Central memory CD8-positive, alpha-beta T cell (primary cell): ENCODE measurements at regions not wholly inside any gene's neighbourhood (a gene's known extent, or its start where the extent isn't known, plus 50 kb on each side); places are given as distances from the start of the nearest gene placed in this dataset.

ENCODE experiments used
- ATAC-seq: fragments of 150-1000 bp; cut with Tn5 transposase; replicated peaks from 2 replicates; pipeline ENCODE4 v1.10.0; 2022; ENCODE audit warnings: mild to moderate bottlenecking, moderate FRiP score, moderate number of reproducible peaks; ENCODE audit not compliant: poor library complexity, severe bottlenecking; ENCODE audit errors: extremely low read depth
- DNase-seq, 2 donors: peaks; one replicate each; pipeline ENCODE4 v3.0.0; 2021; ENCODE audit warnings: low spot score in 2 of 2
- H3K27ac Mint-ChIP-seq: one replicate; pipeline ENCODE4 v1.8.0; 2022; ENCODE audit warnings: low read depth, mild to moderate bottlenecking, moderate library complexity, mixed read lengths
- H3K27me3 Mint-ChIP-seq: one replicate; pipeline ENCODE4 v1.8.0; 2022; ENCODE audit warnings: mixed read lengths
- H3K36me3 Mint-ChIP-seq: one replicate; pipeline ENCODE4 v1.8.0; 2022; ENCODE audit warnings: mild to moderate bottlenecking, moderate library complexity, mixed read lengths; ENCODE audit not compliant: insufficient read depth
- H3K4me1 Mint-ChIP-seq: one replicate; pipeline ENCODE4 v1.8.0; 2022; ENCODE audit warnings: mixed read lengths
- H3K4me3 Mint-ChIP-seq: one replicate; pipeline ENCODE4 v1.8.0; 2022; ENCODE audit warnings: mild to moderate bottlenecking, moderate library complexity, mixed read lengths
- H3K9me3 Mint-ChIP-seq: one replicate; pipeline ENCODE4 v1.8.0; 2022; ENCODE audit warnings: mixed read lengths

DNA sequence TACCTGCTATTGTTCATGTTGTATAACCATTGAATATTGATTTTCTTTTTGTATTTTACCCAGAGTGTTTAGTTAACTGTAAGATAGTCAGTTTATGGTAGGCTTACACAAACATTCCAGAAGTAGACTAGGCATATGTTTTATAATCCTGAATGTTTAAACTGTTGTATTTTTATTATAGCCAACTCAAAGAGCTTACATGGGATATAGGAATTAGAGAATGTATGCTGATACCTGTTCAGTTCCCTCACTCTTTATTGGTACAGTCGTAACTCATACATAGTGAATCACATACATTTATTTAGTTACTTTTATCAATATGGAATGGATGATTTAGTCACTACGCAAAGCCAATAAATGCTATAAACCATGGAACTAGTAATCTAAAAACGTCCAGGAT, 657.9 kb downstream of the SLITRK5 start:
- ATAC-seq (no peak), DNase-seq (no peak)
- Mint-ChIP-seq H3K36me3 (no peaks in the 10 kb centered on the region), H3K4me3 (no peak overlapping the region), H3K27ac (no peak overlapping the region), H3K27me3 (no peaks in the 10 kb centered on the region), H3K4me1 (no peaks in the 10 kb centered on the region), H3K9me3 (peaks cover 5% of the 10 kb centered on the region)

DNA sequence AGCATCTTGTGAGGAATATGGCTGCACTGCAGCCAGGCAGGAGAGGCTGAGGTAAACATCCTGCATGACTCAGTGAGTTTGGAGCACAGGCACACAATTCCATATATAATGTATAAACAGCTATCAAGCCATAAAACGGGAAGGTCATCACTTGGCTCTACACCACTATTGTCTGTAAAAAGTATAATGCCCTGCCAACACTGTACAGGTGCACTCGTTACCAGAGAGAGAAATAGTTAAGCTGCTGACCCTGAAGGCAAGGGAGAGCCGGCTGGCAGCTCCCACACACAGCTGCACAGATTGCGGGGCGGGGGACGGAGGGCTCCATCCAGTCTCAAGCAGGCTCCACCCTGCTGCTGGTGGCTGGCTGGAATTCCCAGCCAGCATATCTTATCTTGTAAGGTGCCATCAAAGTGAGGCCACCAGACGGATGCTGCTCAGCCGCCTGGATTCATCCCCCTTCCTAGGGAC, 668.1 kb downstream of the SLITRK5 start:
- no peak for ATAC-seq
- no peaks in the 10 kb centered on the region for H3K4me1 Mint-ChIP-seq
- peaks cover 7% of the 10 kb centered on the region for H3K9me3 Mint-ChIP-seq
- no peak overlapping the region for H3K27ac Mint-ChIP-seq
- no peaks in the 10 kb centered on the region for H3K36me3 Mint-ChIP-seq
- no peak overlapping the region for H3K4me3 Mint-ChIP-seq
- no peak for DNase-seq
- no peaks in the 10 kb centered on the region for H3K27me3 Mint-ChIP-seq

DNA sequence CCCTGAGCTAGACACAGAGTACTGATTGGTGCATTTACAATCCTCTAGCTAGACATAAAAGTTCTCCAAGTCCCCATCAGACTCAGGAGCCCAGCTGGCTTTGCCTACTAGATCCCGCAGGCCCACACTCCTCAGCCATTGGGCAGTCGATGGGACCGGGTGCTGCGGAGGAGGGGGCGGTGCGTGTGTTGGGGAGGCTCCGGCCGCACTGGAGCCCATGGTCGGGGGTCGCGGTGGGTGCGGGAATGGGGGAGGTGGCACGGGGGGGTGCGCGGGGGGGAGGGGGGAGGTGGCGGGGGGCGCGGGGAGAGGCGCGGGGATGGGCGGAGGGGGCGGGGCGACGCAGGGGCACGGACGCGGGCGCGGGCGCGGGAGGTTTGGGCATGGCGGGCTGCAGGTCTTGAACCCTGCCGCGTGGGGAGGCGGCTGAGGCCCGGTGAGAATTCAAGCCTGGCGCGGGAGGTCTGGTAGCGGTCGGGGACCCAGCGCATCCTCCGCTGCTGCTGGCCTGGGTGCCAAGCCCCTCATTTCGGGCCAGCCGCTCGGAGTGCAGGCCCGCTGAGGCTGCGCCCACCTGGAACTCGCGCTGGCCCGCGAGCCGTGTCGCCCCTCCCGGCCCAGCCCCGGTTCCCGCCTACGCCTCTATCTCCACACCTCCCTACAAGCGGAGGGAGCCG, 674.1 kb downstream of the SLITRK5 start:
- H3K27ac Mint-ChIP-seq: no peak overlapping the region
- no peaks in the 10 kb centered on the region for H3K27me3 Mint-ChIP-seq
- ATAC-seq (no peak), DNase-seq (no peak)
- H3K4me3 Mint-ChIP-seq: no peak overlapping the region
- peaks cover 17% of the 10 kb centered on the region for H3K9me3 Mint-ChIP-seq
- no peaks in the 10 kb centered on the region for H3K36me3 Mint-ChIP-seq
- no peaks in the 10 kb centered on the region for H3K4me1 Mint-ChIP-seq

DNA sequence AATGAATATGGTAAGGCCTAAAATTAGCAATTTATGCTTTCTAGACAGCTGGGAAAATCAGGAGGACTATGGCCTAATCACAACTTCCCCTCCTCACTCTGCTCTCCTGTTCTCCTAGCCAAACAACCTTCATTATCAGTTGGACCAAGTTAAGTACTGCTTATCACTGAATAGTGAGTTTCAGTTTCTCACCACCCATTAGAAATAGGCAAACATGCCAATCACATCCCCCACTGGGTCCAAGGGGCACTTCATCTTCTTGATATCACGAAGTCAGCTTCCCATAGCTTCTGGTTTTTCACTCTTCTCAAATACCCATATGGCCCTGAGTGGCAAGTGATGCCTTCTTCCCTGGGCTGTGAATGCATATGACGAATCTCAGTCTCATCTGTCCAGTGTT, 689.6 kb downstream of the SLITRK5 start:
- Mint-ChIP-seq H3K27ac (no peak overlapping the region), H3K36me3 (no peaks in the 10 kb centered on the region), H3K9me3 (peaks cover 17% of the 10 kb centered on the region), H3K4me1 (no peaks in the 10 kb centered on the region), H3K27me3 (no peaks in the 10 kb centered on the region), H3K4me3 (no peak overlapping the region)
- ATAC-seq (no peak), DNase-seq (no peak)

DNA sequence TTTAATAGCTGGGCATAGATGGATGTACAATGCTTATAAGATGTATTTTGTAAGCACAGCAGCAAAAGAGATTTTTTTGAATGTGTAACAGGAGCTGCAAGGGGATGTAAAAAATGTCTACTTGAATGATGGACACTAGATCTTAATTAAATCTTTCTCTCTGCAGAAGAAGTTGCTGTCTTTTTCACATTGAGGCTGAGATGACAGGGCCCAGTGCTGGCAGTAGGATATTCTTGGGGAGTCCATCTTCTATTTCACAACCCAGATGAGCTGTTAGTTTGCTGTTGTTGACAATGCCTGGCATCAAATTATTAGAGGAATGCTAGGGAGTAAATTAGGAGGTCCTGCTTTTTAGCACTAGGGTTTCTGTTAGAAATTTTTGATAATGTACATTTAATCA, 698.7 kb downstream of the SLITRK5 start:
- H3K36me3 Mint-ChIP-seq: no peaks in the 10 kb centered on the region
- no peak overlapping the region for H3K4me3 Mint-ChIP-seq
- H3K27ac Mint-ChIP-seq: no peak overlapping the region
- ATAC-seq (no peak), DNase-seq (no peak)
- peaks cover 9% of the 10 kb centered on the region for H3K9me3 Mint-ChIP-seq
- no peaks in the 10 kb centered on the region for H3K4me1 Mint-ChIP-seq
- no peaks in the 10 kb centered on the region for H3K27me3 Mint-ChIP-seq

DNA sequence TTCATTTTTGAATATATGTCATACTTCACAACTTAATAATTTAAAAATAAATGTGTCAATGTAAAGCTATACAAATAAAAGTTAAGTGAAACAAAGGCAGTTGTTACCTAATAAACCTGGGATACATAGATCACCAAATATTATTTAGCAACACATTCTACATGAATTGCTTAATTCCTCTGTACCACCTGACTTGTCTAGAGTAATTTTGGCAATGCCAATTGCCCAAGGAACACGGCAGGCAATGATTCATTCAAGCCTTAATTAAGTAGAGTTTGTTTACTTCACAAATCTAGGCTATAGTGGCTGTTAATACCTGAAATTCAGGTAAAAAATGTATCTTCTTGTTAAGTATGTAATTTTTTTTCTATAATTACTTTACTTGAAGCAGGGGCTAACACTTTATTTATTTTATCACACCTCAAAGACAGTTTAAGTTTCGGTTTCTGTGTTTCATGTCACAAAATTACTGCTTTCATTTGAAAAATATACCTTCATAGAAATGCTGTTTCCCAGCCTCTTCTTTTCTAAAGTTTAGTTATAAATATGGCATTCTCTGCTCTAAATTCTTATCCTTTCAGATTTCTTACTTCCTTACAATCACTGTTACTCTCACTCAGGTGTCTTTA, 705.7 kb downstream of the SLITRK5 start:
- no peaks in the 10 kb centered on the region for H3K36me3 Mint-ChIP-seq
- H3K4me1 Mint-ChIP-seq: no peaks in the 10 kb centered on the region
- H3K27me3 Mint-ChIP-seq: no peaks in the 10 kb centered on the region
- DNase-seq: no peak
- ATAC-seq: no peak
- no peak overlapping the region for H3K27ac Mint-ChIP-seq
- H3K9me3 Mint-ChIP-seq: peaks cover 8% of the 10 kb centered on the region
- H3K4me3 Mint-ChIP-seq: no peak overlapping the region

DNA sequence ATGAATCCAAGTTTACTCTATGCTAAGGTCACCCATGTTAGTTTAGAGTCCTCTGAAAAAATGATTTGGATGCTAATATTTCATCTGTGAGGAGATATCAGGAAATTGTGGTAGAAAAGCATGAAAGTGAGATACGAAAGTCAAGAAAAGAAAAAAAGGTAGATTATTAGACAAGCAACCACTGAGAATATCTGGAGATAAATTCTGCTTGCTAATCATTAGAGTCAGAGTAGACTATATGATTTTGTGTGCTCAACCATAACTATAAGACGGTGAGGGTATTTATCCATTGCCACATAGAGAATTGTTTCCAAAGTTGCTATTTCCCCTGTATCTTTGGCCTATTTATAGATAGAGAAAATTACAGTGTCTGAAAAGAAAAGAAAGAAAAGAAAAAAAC, 706.7 kb downstream of the SLITRK5 start:
- Mint-ChIP-seq H3K27me3 (no peaks in the 10 kb centered on the region), H3K27ac (no peak overlapping the region)
- ATAC-seq: no peak

DNA sequence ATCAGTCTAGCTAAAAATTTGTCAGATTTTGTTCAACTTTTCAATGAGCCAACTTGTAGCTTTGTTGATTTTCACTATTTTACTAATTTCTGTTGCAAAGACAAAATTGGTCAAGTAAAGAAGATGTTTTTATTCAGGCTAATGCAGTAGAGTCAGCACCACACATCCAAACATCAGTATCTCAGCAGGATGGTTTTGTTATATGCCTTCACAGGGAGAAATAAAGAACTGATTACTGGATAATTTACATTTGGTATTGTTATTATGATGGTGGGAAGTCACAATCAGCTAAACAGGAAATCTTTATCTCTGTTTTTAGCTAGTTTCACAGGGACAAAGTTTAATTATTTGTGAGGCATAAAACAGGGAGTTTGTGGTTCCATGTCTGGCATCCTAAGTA, 713.4 kb downstream of the SLITRK5 start:
- Mint-ChIP-seq H3K9me3 (no peaks in the 10 kb centered on the region), H3K36me3 (no peaks in the 10 kb centered on the region), H3K4me1 (no peaks in the 10 kb centered on the region), H3K27me3 (no peaks in the 10 kb centered on the region), H3K27ac (no peak overlapping the region), H3K4me3 (no peak overlapping the region)
- no peak for DNase-seq
- no peak for ATAC-seq

More for the DNA sequence above, 706.7 kb downstream of the SLITRK5 start:
- Mint-ChIP-seq H3K4me1 (no peaks in the 10 kb centered on the region), H3K4me3 (no peak overlapping the region), H3K36me3 (no peaks in the 10 kb centered on the region), H3K9me3 (peaks cover 8% of the 10 kb centered on the region)
- no peak for DNase-seq

DNA sequence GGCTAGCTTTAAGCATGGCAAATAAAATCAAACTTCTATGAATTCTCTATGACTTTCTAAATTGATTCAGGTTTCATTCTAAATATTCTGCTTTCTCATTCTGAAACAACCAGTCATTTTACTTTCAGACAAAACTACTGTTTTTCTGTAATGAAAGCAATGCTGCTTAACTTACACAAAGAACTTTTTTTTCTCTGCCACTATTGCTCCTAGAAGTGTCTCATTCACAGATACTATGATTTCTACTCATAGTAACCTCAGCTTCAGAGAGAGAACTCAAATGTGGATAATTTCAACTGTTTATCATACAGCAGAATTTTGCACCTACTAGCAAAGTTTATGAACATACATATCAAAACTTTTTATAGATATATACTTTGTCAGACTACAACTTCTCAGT, 724.6 kb downstream of the SLITRK5 start:
- no peak for ATAC-seq
- Mint-ChIP-seq H3K4me3 (no peak overlapping the region), H3K36me3 (no peaks in the 10 kb centered on the region), H3K4me1 (no peaks in the 10 kb centered on the region), H3K27ac (no peak overlapping the region), H3K27me3 (no peaks in the 10 kb centered on the region), H3K9me3 (peaks cover 26% of the 10 kb centered on the region)
- DNase-seq: no peak

DNA sequence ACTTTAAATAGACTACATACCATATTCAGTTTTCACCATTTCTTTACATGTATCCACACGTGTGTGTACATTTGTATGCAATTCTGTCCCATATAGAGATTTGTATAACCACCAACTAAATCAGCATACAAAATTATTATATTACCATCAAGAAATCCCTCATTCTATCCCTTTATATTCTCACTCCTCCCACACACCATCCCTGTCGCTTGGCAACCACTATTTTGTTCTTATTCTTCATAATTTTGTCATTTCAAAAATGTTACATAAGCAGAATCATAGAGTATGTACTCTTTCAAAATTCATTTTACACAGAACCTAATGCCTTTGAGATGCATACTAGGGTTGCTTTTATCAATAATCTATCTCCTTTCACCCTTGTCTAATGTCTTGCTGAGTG, 740.5 kb downstream of the SLITRK5 start:
- Mint-ChIP-seq H3K4me1 (no peaks in the 10 kb centered on the region), H3K9me3 (peaks cover 17% of the 10 kb centered on the region), H3K4me3 (no peak overlapping the region), H3K27me3 (no peaks in the 10 kb centered on the region), H3K36me3 (no peaks in the 10 kb centered on the region), H3K27ac (no peak overlapping the region)
- ATAC-seq: no peak
- no peak for DNase-seq

DNA sequence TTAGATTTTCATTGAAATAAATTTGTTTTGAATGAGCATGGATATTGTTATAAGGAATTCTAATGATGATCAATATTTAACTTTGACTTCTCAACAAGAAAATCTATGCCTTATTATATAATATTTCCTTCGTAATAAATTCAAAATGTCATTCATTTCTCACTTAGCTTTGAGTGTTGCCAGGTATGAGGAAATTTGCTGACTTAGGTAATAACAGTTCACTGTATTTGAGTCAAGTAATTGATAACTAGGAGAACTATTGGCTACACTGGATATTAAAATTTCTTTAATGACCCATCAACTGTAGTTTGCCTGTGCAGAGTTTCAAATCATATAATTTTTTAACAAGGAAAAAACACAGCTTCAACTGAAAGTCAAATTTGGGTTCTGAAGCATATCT, 746.6 kb downstream of the SLITRK5 start:
- no peak overlapping the region for H3K27ac Mint-ChIP-seq
- H3K36me3 Mint-ChIP-seq: no peaks in the 10 kb centered on the region
- no peak overlapping the region for H3K4me3 Mint-ChIP-seq
- no peak for ATAC-seq
- H3K9me3 Mint-ChIP-seq: peaks cover 15% of the 10 kb centered on the region
- H3K4me1 Mint-ChIP-seq: no peaks in the 10 kb centered on the region
- no peaks in the 10 kb centered on the region for H3K27me3 Mint-ChIP-seq
- DNase-seq: no peak

DNA sequence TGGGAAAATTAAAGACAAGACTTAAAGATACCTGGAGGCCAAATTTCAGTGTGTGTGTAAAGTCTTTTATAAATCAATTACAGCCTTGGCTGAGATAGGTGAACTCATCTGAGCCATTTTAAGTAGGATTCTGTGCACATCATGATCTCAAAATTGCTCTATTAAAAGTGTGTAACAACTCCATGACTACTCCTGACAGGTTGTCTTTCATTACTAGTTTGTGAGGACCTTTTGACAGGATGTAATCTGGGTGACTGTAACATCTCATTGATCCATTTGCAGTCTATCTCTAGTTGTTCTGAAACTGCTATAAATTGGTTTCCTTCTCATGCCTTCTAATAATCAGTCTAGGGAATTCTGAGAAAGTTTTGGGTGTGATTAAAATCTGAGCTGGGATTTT, 753.3 kb downstream of the SLITRK5 start:
- H3K4me3 Mint-ChIP-seq: no peak overlapping the region
- DNase-seq (no peak), ATAC-seq (no peak)
- H3K36me3 Mint-ChIP-seq: no peaks in the 10 kb centered on the region
- no peak overlapping the region for H3K27ac Mint-ChIP-seq
- H3K4me1 Mint-ChIP-seq: no peaks in the 10 kb centered on the region
- no peaks in the 10 kb centered on the region for H3K27me3 Mint-ChIP-seq
- H3K9me3 Mint-ChIP-seq: peaks cover 23% of the 10 kb centered on the region

DNA sequence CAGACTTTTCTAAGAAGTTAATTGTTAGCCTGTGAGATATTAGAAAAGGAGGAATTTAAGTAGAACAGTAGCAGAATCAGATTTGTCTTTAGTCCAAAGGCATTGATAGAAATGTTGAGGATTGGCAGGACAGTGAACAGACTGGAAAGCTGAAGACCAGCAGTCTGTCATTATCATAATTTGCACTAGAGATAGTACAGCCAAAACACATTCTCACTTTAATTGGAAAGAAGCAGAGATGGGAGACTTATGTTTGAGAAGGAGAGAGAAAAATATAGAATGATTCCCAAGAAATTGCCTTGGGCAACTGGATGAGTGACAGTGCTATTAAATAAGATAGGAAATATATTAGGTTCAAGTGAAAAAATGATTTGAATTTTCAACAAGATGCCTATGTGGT, 755.5 kb downstream of the SLITRK5 start:
- no peaks in the 10 kb centered on the region for H3K4me1 Mint-ChIP-seq
- no peaks in the 10 kb centered on the region for H3K36me3 Mint-ChIP-seq
- no peaks in the 10 kb centered on the region for H3K27me3 Mint-ChIP-seq
- peaks cover 15% of the 10 kb centered on the region for H3K9me3 Mint-ChIP-seq
- no peak overlapping the region for H3K4me3 Mint-ChIP-seq
- ATAC-seq: no peak
- H3K27ac Mint-ChIP-seq: no peak overlapping the region
- DNase-seq: no peak
